Thoracic aorta (tissue), 2 donors: ENCODE measurements at regions not wholly inside any gene's neighbourhood (a gene's known extent, or its start where the extent isn't known, plus 50 kb on each side); places are given as distances from the start of the nearest gene placed in this dataset.

Source experiments
- ATAC-seq: fragments of 150-250 bp; one replicate; pipeline ENCODE4 v1.8.0; 2017; ENCODE audit warnings: low read depth; ENCODE audit not compliant: insufficient number of reproducible peaks, low FRiP score
- DNase-seq: peaks from one replicate; pipeline ENCODE4 v3.0.0-alpha.2; 2020; ENCODE audit warnings: low spot score
- H3K27ac ChIP-seq, 2 donors: fragments of 200-600 bp; sonication (generic); 1 replicate in 1 of 2; 2 replicates in 1 of 2; pipeline ENCODE4 v1.5.1; 2016; ENCODE audit warnings: mild to moderate bottlenecking in 2 of 2, moderate library complexity in 2 of 2
- H3K27me3 ChIP-seq: fragments of 200-600 bp; sonication (generic); replicated peaks from 2 replicates; pipeline ENCODE4 v1.6.0; 2016; ENCODE audit warnings: mild to moderate bottlenecking; ENCODE audit not compliant: insufficient read depth
- H3K36me3 ChIP-seq: fragments of 200-600 bp; sonication (generic); one replicate; pipeline ENCODE4 v1.5.1; 2016
- H3K4me1 ChIP-seq, 2 donors: fragments of 200-600 bp; sonication (generic); 1 replicate in 1 of 2; 2 replicates in 1 of 2; pipeline versions ENCODE4 v1.5.1 to v1.6.0; 2016; ENCODE audit warnings: low read depth in 2 of 2, mild to moderate bottlenecking in 1 of 2; ENCODE audit not compliant: control insufficient read depth in 1 of 2
- H3K4me3 ChIP-seq: fragments of 200-600 bp; sonication (generic); 2 replicates; pipeline ENCODE4 v1.5.1; 2016; ENCODE audit warnings: mild to moderate bottlenecking
- H3K9me3 ChIP-seq: fragments of 200-600 bp; sonication (generic); 2 replicates; pipeline ENCODE4 v1.5.1; 2016
- TF ChIP-seq, protein P1 (sequence below): fragments of 200-600 bp; sonication (generic); IDR thresholded peaks from one replicate; pipeline ENCODE4 v1.5.1; 2019; ENCODE audit warnings: antibody characterized with exemption

DNA sequence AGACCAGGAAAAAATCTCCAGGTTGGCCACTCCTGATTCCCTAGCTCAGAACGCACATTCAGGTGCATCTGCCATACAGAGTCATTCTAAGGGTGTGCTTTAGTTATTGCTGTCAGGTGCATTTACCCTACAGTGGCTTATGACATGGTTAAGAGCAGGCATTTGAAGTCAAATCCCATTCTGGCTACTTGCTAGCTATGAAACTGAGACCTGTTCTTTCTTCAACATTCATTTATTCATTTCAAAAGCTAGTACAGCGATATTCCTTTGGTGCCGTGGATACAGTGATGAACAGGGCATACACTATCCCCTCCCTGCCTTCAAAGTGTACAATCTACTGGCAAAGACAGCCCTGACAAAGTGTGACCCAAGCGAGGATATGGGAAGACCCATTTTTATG lies 508.3 kb downstream of the NPIPA7 start:
- no peak for DNase-seq
- Histone ChIP-seq H3K27me3 (no peaks in the 10 kb centered on the region), H3K4me3 (no peak overlapping the region), H3K4me1 (no peaks in the 10 kb centered on the region), H3K27ac (no peak overlapping the region), H3K36me3 (no peaks in the 10 kb centered on the region), H3K9me3 (no peaks in the 10 kb centered on the region)
- TF ChIP-seq, protein P1, sequence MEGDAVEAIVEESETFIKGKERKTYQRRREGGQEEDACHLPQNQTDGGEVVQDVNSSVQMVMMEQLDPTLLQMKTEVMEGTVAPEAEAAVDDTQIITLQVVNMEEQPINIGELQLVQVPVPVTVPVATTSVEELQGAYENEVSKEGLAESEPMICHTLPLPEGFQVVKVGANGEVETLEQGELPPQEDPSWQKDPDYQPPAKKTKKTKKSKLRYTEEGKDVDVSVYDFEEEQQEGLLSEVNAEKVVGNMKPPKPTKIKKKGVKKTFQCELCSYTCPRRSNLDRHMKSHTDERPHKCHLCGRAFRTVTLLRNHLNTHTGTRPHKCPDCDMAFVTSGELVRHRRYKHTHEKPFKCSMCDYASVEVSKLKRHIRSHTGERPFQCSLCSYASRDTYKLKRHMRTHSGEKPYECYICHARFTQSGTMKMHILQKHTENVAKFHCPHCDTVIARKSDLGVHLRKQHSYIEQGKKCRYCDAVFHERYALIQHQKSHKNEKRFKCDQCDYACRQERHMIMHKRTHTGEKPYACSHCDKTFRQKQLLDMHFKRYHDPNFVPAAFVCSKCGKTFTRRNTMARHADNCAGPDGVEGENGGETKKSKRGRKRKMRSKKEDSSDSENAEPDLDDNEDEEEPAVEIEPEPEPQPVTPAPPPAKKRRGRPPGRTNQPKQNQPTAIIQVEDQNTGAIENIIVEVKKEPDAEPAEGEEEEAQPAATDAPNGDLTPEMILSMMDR, result no peak
- no peak for ATAC-seq

DNA sequence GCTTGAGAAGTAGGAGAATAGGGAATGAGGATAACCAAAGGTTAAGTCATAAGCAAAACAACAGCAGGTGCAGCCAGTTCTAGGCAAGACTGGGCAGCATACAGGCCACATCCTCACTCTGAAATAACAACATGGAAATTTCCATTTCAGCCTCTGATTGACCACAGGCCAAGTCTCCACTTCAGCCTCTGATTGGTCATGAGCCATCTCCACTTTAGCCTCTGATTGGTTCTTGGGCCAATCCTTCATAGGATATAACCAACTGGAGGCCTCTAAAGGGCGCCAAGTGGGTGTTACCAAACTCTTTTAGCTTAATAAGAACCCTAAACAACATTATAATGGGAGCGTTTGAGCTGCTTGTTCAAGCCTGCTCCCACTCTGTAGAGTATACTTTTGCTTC lies 512.0 kb downstream of the NPIPA7 start:
- ATAC-seq (no peak), DNase-seq (no peak)
- Histone ChIP-seq H3K27ac (no peak overlapping the region), H3K36me3 (no peaks in the 10 kb centered on the region), H3K4me3 (no peak overlapping the region), H3K4me1 (no peaks in the 10 kb centered on the region), H3K9me3 (no peaks in the 10 kb centered on the region), H3K27me3 (no peaks in the 10 kb centered on the region)
- TF ChIP-seq, protein P1, result no peak

DNA sequence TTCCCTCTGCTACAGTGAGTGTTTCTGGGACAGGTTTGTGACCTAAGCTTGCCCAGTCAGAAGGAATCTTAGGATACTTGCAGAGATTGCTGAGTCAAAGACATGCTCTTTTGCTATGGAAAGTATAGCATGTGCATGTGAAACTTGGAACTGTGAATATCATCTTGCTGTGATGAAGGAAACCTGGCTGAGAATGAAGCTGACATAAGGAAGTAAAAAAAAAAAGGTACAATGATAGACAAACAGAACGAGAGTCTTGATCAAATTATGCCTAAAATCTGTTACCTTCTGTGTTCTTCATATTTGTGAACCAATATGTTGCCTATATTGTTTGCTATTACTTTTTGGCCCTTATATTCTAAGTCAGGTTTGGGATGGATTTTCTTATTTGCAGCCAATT lies 525.7 kb downstream of the NPIPA7 start:
- H3K4me3 ChIP-seq, result no peak overlapping the region
- peaks cover under 1% of the 10 kb centered on the region for H3K9me3 ChIP-seq
- ATAC-seq (no peak), DNase-seq (no peak)
- H3K27ac ChIP-seq, result no peak overlapping the region
- TF ChIP-seq, protein P1, result no peak
- no peaks in the 10 kb centered on the region for H3K36me3 ChIP-seq
- no peaks in the 10 kb centered on the region for H3K4me1 ChIP-seq
- no peaks in the 10 kb centered on the region for H3K27me3 ChIP-seq

DNA sequence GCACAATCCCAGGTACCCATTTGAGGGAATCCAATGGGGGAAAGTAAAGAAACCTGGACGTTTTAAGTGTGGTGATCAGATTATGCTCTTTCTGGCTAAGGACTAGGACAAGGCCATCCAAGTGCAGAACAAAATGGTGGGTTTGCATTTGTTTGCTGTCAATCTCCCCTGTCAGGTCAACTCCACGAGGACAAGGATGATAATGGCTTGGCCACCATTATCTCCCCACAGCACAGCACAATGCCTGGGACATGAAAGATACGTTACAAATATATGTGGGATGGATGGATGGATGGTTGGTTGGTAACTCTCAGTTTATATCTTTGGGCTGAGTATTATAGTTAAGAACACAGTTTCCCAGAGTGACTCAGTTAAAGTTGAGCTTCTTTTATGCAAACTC lies 526.9 kb downstream of the NPIPA7 start:
- Histone ChIP-seq H3K36me3 (no peaks in the 10 kb centered on the region), H3K4me1 (no peaks in the 10 kb centered on the region), H3K9me3 (no peaks in the 10 kb centered on the region), H3K4me3 (no peak overlapping the region), H3K27me3 (no peaks in the 10 kb centered on the region), H3K27ac (no peak overlapping the region)
- ATAC-seq, result no peak
- no peak for DNase-seq
- TF ChIP-seq, protein P1, result no peak

DNA sequence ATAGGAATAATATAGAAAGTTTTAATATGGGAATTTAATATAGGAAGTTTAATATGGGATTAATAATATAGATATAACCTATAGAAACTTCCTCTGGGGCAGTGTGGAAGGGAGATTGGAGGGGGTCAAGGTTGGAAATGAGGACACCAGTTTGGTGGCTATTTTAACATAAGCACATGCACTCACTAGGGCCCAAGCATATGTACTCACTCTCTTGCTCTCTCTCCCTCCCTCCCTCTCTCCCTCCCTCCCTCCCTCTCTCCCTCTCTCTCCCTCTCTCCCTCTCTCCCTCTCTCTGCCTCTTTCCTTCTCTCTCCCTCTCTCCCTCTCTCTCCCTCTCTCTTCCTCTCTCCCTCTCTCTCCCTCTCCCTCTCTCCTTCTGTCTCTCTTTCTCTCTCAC lies 528.1 kb downstream of the NPIPA7 start:
- no peak for DNase-seq
- no peak overlapping the region for H3K4me3 ChIP-seq
- no peaks in the 10 kb centered on the region for H3K36me3 ChIP-seq
- no peaks in the 10 kb centered on the region for H3K4me1 ChIP-seq
- no peak overlapping the region for H3K27ac ChIP-seq
- no peak for ATAC-seq
- H3K9me3 ChIP-seq, result no peaks in the 10 kb centered on the region
- TF ChIP-seq, protein P1, result no peak
- H3K27me3 ChIP-seq, result no peaks in the 10 kb centered on the region
